ENCODE measurements at regions not wholly inside any gene's neighbourhood (a gene's known extent, or its start where the extent isn't known, plus 50 kb on each side); places are given as distances from the start of the nearest gene placed in this dataset.
"Not testable (repeated sequence)": the region's sequence is repeated elsewhere in the genome, so short reads cannot be mapped to it uniquely, and the experiment has no call there.

GRCh38 chr20:52049001-52049731 lies 142.4 kb downstream of the ZFP64 start:
- DNase-seq, result no peak

- no peak for DNase-seq
These were observed 143.5 kb downstream of the ZFP64 start for GRCh38 chr20:52047811-52048764.

DNA sequence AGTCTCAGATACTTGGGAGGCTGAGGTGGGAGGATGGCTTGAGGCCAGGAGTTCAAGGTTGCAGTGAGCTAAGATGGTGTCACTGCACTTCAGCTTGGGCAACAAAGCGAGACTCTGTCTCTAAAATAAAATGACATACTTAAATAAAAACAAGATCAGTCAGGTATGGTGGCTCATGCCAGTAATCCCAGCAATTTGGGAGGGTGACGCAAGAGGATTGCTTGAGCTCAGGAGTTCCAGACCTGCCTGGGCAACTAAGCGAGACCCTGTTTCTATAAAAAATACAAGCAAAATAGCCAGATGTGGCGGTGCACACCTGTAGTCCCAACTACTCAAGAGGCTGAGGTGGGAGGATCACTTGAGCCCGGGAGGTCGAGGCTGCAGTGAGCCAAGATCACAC lies 149.6 kb downstream of the ZFP64 start:
- no peak for DNase-seq

- DNase-seq, result no peak
These were observed 151.8 kb downstream of the ZFP64 start for GRCh38 chr20:52039790-52040189.

- not testable (repeated sequence) for DNase-seq
These were observed 152.9 kb downstream of the ZFP64 start for GRCh38 chr20:52038632-52039031.

DNA sequence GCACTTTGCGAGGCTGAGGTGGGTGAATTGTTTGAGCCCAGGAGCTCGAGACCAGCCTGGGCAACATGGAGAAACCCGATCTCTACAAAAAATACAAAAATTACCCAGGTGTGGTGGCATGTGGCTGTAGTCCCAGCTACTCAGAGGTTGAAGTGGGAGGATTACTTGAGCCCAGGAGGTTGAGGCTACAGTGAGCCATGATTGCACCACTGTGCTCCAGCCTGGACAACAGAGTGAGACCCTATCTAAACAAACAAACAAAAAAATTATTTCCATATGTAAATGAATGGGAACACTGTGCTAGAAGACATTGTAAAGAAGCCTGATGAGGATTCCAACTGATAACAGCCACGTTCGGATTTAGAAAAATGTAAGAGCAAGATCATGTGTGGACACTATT lies 154.2 kb downstream of the ZFP64 start:
- DNase-seq, result no peak

DNA sequence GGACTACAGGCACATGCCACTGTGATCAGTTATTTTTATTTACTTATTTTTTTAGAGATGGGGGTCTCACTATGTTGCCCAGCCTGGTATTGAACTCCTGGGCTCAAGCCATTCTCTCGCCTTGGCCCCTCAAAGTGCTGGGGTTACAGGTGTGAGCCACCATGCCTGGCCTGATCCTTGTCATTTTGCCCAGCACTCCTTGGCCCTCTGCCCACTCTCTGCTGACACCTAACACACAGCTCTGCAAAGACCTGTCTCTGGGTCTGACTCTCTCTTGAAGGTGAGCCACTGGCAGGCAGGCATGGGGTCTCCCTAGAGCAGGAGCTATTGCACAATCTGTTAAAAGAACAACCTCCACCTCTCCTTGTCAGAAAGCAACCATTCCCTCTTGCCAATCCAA lies 155.6 kb downstream of the ZFP64 start:
- DNase-seq, result no peak

GRCh38 chr20:52035498-52035897 lies 156.1 kb downstream of the ZFP64 start:
- DNase-seq, result no peak

DNA sequence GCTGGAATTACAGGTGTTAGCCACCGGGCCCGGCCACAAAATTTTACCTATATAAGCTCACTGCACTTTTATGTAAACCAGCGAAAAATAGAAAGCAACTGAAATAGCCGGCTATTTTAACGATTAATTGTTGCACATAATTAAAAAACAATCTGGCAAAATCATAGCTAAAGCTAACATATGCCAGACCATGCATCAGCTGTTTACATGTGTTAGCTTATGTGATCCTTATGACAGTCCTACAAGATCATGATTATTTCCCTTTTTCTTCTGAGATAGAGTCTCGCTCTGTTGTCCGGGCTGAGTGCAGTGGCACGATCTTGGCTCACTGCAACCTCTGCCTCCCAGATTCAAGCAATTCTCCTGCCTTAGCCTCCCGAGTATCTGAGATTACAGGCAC lies 157.0 kb downstream of the ZFP64 start:
- no peak for DNase-seq

- DNase-seq, result no peak
These were observed 158.3 kb downstream of the ZFP64 start for GRCh38 chr20:52033313-52033712.

DNA sequence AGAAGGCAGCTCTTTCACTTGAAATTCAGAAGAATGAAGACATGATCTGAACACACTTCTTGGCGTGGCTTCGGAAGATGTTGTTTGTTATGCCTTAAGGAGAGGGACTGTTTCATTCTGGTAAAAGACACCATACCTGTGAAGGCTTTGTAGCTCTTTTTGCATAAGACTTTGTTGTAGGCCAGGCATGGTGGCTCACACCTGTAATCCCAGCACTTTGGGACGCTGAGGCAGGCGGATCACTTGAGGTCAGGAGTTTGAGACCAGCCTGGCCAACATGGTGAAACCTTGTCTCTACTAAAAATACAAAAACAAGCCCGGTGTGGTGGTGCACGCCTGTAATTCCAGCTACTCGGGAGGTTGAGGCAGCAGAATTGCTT lies 159.3 kb downstream of the ZFP64 start:
- not testable (repeated sequence) for DNase-seq

DNA sequence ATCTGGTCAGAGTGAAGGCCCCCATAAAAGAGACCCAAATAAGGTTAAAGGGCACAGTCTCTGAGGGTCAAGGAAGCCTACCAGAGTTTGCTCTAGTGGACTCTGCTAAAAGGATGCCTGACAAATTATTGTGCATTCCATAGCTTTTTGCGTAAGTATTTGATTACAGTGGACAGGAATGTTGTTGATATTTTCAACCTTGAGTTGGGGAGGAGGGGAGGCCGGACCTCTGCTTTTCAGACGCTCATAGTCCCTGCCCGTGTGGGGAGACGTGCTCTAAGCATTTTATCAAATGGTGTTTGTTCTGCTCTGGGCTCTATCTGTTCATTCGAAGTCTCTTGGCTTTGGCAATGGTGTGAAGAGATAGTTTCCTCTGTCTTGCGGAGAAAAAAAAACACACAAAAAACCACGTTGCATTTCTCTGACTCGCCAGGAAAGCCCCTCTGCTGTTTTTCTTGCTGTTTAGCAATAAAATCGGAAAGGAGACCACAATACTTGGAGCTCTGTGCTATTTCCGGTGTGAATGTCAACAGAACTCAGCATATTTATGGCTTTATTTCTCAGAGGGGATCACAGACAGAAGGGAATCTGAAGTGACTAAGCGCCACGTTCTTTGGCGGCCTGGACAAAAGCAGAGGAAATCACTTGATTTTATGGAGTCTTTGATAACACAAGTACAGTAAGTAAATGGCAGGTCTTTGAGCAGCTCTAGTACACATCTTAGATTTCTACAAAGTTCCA lies 159.8 kb downstream of the ZFP64 start:
- DNase-seq, result no peak

- no peak for DNase-seq
These were observed 160.4 kb downstream of the ZFP64 start for GRCh38 chr20:52031206-52031562.

DNA sequence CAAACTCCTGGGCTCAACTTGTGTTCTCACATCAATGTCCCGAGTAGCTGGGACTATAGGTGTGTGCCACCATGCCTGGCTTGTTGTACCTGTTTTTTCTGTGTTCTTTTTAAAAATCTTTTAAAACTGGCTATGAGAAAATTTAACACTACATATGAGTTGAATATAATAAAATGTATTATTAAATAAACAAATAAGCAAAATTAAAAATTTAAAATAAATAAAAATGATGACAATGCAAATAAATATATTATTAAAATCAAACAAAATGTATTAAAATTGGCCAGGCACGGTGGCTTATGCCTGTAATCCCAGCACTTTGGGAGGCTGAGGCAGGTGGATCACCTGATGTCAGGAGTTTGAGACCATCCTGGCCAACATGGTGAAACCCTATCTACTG lies 162.4 kb downstream of the ZFP64 start:
- not testable (repeated sequence) for DNase-seq

GRCh38 chr20:52025938-52026337 lies 165.6 kb downstream of the ZFP64 start:
- DNase-seq, result no peak

GRCh38 chr20:52019313-52019712 lies 172.3 kb downstream of the ZFP64 start:
- DNase-seq, result no peak

DNA sequence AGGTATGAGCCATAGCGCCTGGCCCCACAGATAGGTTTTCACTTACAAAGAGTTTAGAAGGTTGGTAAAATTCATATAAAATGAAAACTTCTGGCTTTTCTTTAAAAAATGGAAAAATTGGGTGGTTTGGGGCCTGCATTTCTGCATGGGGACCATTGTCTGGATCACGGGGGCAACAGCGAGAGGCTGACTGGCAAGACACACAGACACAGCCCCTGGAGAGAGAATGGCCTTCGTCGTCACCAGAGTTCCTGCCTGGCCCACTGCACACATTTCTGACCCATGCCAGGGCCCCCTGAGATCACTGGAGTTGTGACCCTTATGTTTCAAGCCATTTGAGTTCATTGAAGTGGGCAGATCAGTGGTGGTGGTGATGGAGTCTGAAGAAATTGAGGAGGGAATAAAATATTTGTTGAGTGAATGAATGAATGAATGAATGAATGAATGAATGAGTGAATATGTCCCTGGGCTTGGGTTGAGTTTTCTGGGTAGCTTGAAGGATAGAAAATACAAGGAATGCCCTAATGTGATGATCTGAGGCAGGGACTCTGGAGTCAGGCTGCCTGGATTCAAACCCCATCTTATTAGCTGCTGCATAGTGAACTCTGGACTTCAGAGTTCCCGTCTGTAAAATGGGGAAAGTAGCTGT lies 173.8 kb downstream of the ZFP64 start:
- no peak for DNase-seq

DNA sequence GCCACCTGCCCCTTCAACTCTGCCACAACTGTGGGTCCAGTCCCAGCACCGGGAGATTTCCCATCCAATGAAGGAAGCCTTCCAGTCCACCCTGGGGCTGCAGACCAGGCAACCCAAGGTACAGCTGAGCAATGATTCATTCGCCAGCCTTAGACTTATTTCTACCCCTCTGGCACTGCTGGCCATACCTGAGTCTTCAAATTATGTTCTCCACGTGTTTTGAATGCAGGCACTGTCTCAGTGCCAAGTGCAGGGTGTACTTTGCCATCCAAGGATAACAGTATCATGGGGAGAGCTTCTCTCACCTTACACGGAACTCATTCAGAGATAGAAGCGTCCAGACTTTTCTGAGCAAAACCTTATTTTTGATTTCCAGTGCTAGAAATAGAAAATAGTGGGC lies 175.6 kb downstream of the ZFP64 start:
- DNase-seq, result no peak

- no peak for DNase-seq
These were observed 176.4 kb downstream of the ZFP64 start for GRCh38 chr20:52015155-52015554.

DNA sequence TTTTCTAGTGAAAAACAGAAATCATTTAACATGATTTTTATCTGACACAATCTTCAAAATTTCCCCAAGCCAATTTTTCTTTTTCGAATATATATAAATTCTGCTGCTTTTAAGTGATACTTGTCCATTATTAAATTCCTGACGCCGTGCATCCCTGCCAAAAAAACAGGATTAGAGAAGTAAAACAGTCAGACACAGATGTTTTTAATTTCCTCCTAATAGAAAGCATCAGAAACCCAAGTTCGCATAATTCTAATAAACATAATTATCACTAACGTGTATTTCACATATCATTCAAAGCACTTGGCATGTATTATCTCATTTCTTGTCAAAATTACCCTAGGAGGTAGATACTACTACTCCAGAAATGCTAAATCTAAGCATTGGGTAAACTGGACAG lies 179.5 kb downstream of the ZFP64 start:
- no peak for DNase-seq

- no peak for DNase-seq
These were observed 180.5 kb downstream of the ZFP64 start for GRCh38 chr20:52011093-52011492.

DNA sequence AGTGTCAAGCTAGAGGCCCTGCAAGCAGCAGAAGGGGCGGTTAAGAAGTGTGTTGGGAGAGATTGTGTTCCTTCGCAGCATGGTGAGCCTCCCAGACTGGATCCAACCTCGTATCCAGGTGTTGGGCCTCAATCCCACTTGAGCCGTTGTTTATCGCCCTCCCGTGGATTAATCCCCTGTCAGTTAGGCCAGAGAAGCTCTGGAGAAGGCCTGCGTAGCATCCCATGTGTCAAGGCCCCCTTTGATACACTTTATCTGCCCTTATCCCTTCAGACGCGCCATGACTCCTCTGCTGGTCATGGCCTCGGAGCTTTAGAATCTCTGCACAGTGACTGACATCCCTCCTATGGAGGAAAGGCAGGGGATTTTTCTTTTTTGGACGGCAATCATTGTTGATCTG lies 181.0 kb downstream of the ZFP64 start:
- DNase-seq, result no peak

- DNase-seq, result no peak
These were observed 182.7 kb downstream of the ZFP64 start for GRCh38 chr20:52008874-52009273.
